Brain microvascular endothelial cell (primary cell): ENCODE measurements at regions not wholly inside any gene's neighbourhood (a gene's known extent, or its start where the extent isn't known, plus 50 kb on each side); places are given as distances from the start of the nearest gene placed in this dataset.

Experiments
- DNase-seq: peaks from one replicate; pipeline ENCODE4 v3.0.0-alpha.2; 2020
- H3K27ac ChIP-seq: fragments of 250-450 bp; sonication (Bioruptor Pico); 2 replicates; pipeline ENCODE4 v1.5.1; 2020; ENCODE audit warnings: mild to moderate bottlenecking, moderate library complexity
- H3K27me3 ChIP-seq: fragments of 250-450 bp; sonication (Bioruptor Pico); replicated peaks from 2 replicates; pipeline ENCODE4 v1.5.1; 2020; ENCODE audit warnings: mild to moderate bottlenecking
- H3K36me3 ChIP-seq: fragments of 250-450 bp; sonication (Bioruptor Pico); replicated peaks from 2 replicates; pipeline ENCODE4 v1.5.1; 2020; ENCODE audit warnings: mild to moderate bottlenecking
- H3K4me3 ChIP-seq: 2 replicates; pipeline ENCODE4 v1.5.1; 2011; ENCODE audit warnings: low read depth, mild to moderate bottlenecking, control low read depth, low read length, moderate library complexity
- CTCF ChIP-seq: IDR thresholded peaks from 2 replicates; pipeline ENCODE4 v1.5.1; 2011; ENCODE audit warnings: low read depth, mild to moderate bottlenecking, moderate library complexity, low read length, control low read depth, inconsistent platforms; ENCODE audit errors: missing control alignments
- in situ Hi-C: cut with HindIII; loops from 2 replicates; pipeline ENCODE4 v1.10.0; 2017; ENCODE audit warnings: low sequenced_read_pairs, low pct_ligation_motif_present

- Histone ChIP-seq H3K27me3 (no peaks in the 10 kb centered on the region), H3K4me3 (no peak overlapping the region), H3K27ac (no peak overlapping the region), H3K36me3 (no peaks in the 10 kb centered on the region)
- in situ Hi-C loops = no loop called here
- no peak for TF ChIP-seq CTCF
- no peak for DNase-seq
These were observed 61.6 kb upstream of the RAB27B start for GRCh38 chr18:54766634-54767033.

GRCh38 chr18:54767098-54767497, 61.2 kb upstream of the RAB27B start:
- TF ChIP-seq CTCF = no peak
- in situ Hi-C loops = no loop called here
- Histone ChIP-seq H3K27ac (no peak overlapping the region), H3K4me3 (no peak overlapping the region), H3K36me3 (no peaks in the 10 kb centered on the region), H3K27me3 (no peaks in the 10 kb centered on the region)
- no peak for DNase-seq

GRCh38 chr18:54769526-54770464, 58.5 kb upstream of the RAB27B start:
- Histone ChIP-seq H3K27ac (no peak overlapping the region), H3K4me3 (no peak overlapping the region), H3K27me3 (no peaks in the 10 kb centered on the region), H3K36me3 (no peaks in the 10 kb centered on the region)
- no peak for TF ChIP-seq CTCF
- peak; percentile 25 for DNase-seq
- in situ Hi-C loops = no loop called here

- no peaks in the 10 kb centered on the region for H3K36me3 ChIP-seq
- no peak for DNase-seq
- in situ Hi-C loops = no loop called here
These were observed 56.2 kb upstream of the RAB27B start for GRCh38 chr18:54772056-54772455.

GRCh38 chr18:54774423-54774822, 53.9 kb upstream of the RAB27B start:
- in situ Hi-C loops = no loop called here
- H3K27ac ChIP-seq = peak overlapping the region; percentile 97
- DNase-seq = no peak
- TF ChIP-seq CTCF = no peak
- no peaks in the 10 kb centered on the region for H3K27me3 ChIP-seq
- no peaks in the 10 kb centered on the region for H3K36me3 ChIP-seq
- H3K4me3 ChIP-seq = no peak overlapping the region

More at GRCh38 chr18:54772056-54772455, 56.2 kb upstream of the RAB27B start:
- TF ChIP-seq CTCF = no peak
- Histone ChIP-seq H3K4me3 (no peak overlapping the region), H3K27ac (no peak overlapping the region), H3K27me3 (no peaks in the 10 kb centered on the region)
